ENCODE measurements at regions not wholly inside any gene's neighbourhood (a gene's known extent, or its start where the extent isn't known, plus 50 kb on each side); places are given as distances from the start of the nearest gene placed in this dataset.

GRCh38 chr6:126516411-126516810 is 176.5 kb downstream of the CENPW start:
- 78 to 85% methylated on average over 1 of the region's 1 CpG for WGBS, 2 donors

GRCh38 chr6:126524811-126525326 is 185.0 kb downstream of the CENPW start:
- H3K27me3 ChIP-seq: no peaks in the 10 kb centered on the region
- intact Hi-C loops (cut with DNase I): no loop called here
- DNase-seq: no peak
- H3K4me3 ChIP-seq (replicated peaks in 1 of 3): no peak overlapping the region
- no peak for TF ChIP-seq CTCF (IDR thresholded peaks at IDR 0.05)
- no peak for TF ChIP-seq POLR2A (IDR thresholded peaks at IDR 0.05)
- no peaks in the 10 kb centered on the region for H3K9me3 ChIP-seq
- no peak overlapping the region for H3K27ac ChIP-seq
- H3K4me1 ChIP-seq: no peaks in the 10 kb centered on the region
- WGBS, 2 donors: 61% methylated on average over 2 of the region's 2 CpGs
- H3K36me3 ChIP-seq: no peaks in the 10 kb centered on the region

More at GRCh38 chr6:126516411-126516810, 176.5 kb downstream of the CENPW start:
- no peak for DNase-seq
- intact Hi-C loops (cut with DNase I): no loop called here
- Histone ChIP-seq H3K4me1 (no peaks in the 10 kb centered on the region), H3K9me3 (no peaks in the 10 kb centered on the region), H3K36me3 (no peaks in the 10 kb centered on the region), H3K27me3 (no peaks in the 10 kb centered on the region), H3K27ac (no peak overlapping the region), H3K4me3 (replicated peaks in 1 of 3) (no peak overlapping the region)
- no peak for TF ChIP-seq CTCF (IDR thresholded peaks at IDR 0.05)
- TF ChIP-seq POLR2A (IDR thresholded peaks at IDR 0.05): no peak

GRCh38 chr6:126526547-126526946 is 186.6 kb downstream of the CENPW start:
- 85 to 88% methylated on average over 2 of the region's 2 CpGs for WGBS, 2 donors
- TF ChIP-seq CTCF (IDR thresholded peaks at IDR 0.05) (no peak), POLR2A (IDR thresholded peaks at IDR 0.05) (no peak)
- Histone ChIP-seq H3K9me3 (no peaks in the 10 kb centered on the region), H3K27me3 (no peaks in the 10 kb centered on the region), H3K27ac (no peak overlapping the region), H3K36me3 (no peaks in the 10 kb centered on the region), H3K4me3 (replicated peaks in 1 of 3) (no peak overlapping the region), H3K4me1 (no peaks in the 10 kb centered on the region)
- intact Hi-C loops (cut with DNase I): no loop called here
- DNase-seq: no peak

- H3K4me1 ChIP-seq: no peaks in the 10 kb centered on the region
- WGBS, 2 donors: 68 to 70% methylated on average over 4 of the region's 4 CpGs
- TF ChIP-seq CTCF (IDR thresholded peaks at IDR 0.05): no peak
- TF ChIP-seq POLR2A (IDR thresholded peaks at IDR 0.05): no peak
- intact Hi-C loops (cut with DNase I): no loop called here
- DNase-seq: no peak
- H3K27ac ChIP-seq: no peak overlapping the region
- H3K9me3 ChIP-seq: no peaks in the 10 kb centered on the region
- H3K27me3 ChIP-seq: no peaks in the 10 kb centered on the region
- H3K36me3 ChIP-seq: no peaks in the 10 kb centered on the region
- H3K4me3 ChIP-seq (replicated peaks in 1 of 3): no peak overlapping the region
These were observed 187.2 kb downstream of the CENPW start for GRCh38 chr6:126526996-126527606.

- Histone ChIP-seq H3K4me1 (no peaks in the 10 kb centered on the region), H3K27me3 (no peaks in the 10 kb centered on the region), H3K36me3 (no peaks in the 10 kb centered on the region), H3K9me3 (no peaks in the 10 kb centered on the region), H3K27ac (no peak overlapping the region), H3K4me3 (replicated peaks in 1 of 3) (no peak overlapping the region)
- TF ChIP-seq CTCF (IDR thresholded peaks at IDR 0.05) (no peak), POLR2A (IDR thresholded peaks at IDR 0.05) (no peak)
- DNase-seq: no peak
- 54 to 71% methylated on average over 2 of the region's 2 CpGs for WGBS, 2 donors
- intact Hi-C loops (cut with DNase I): no loop called here
These were observed 189.9 kb downstream of the CENPW start for GRCh38 chr6:126529637-126530362.

Data from thyroid gland (tissue), 4 donors.